ENCODE measurements at regions not wholly inside any gene's neighbourhood (a gene's known extent, or its start where the extent isn't known, plus 50 kb on each side); places are given as distances from the start of the nearest gene placed in this dataset.
"Not testable (repeated sequence)": the region's sequence is repeated elsewhere in the genome, so short reads cannot be mapped to it uniquely, and the experiment has no call there.

GRCh38 chr14:34058510-34058909 is 107.6 kb upstream of the EGLN3 start:
- no peak for DNase-seq

GRCh38 chr14:34056046-34056445 is 105.2 kb upstream of the EGLN3 start:
- DNase-seq = no peak

- no peak for DNase-seq
Observed at GRCh38 chr14:34055157-34055950, 104.5 kb upstream of the EGLN3 start.

GRCh38 chr14:34053666-34054065 is 102.8 kb upstream of the EGLN3 start:
- DNase-seq = no peak

- no peak for DNase-seq
Observed at GRCh38 chr14:34052658-34053014, 101.8 kb upstream of the EGLN3 start.

- DNase-seq = no peak
Observed at GRCh38 chr14:34051966-34052657, 101.2 kb upstream of the EGLN3 start.

- no peak for DNase-seq
Observed at GRCh38 chr14:34050606-34051005, 99.7 kb upstream of the EGLN3 start.

- no peak for DNase-seq
Observed at GRCh38 chr14:34049790-34050189, 98.9 kb upstream of the EGLN3 start.

- DNase-seq = not testable (repeated sequence)
Observed at GRCh38 chr14:34049187-34049586, 98.3 kb upstream of the EGLN3 start.

- no peak for DNase-seq
Observed at GRCh38 chr14:34046799-34047520, 96.1 kb upstream of the EGLN3 start.

GRCh38 chr14:34044666-34045306 is 93.9 kb upstream of the EGLN3 start:
- no peak for DNase-seq

- DNase-seq = no peak
Observed at GRCh38 chr14:34044373-34044637, 93.4 kb upstream of the EGLN3 start.

GRCh38 chr14:34043627-34044372 is 92.9 kb upstream of the EGLN3 start:
- no peak for DNase-seq

GRCh38 chr14:34041220-34041619 is 90.3 kb upstream of the EGLN3 start:
- no peak for DNase-seq

GRCh38 chr14:34040766-34041165 is 89.9 kb upstream of the EGLN3 start:
- DNase-seq = no peak

- DNase-seq = no peak
Observed at GRCh38 chr14:34039428-34040047, 88.7 kb upstream of the EGLN3 start.

GRCh38 chr14:34038358-34039057 is 87.6 kb upstream of the EGLN3 start:
- no peak for DNase-seq

- DNase-seq = no peak
Observed at GRCh38 chr14:34036319-34036766, 85.5 kb upstream of the EGLN3 start.

GRCh38 chr14:34035934-34036250 is 85.0 kb upstream of the EGLN3 start:
- no peak for DNase-seq

GRCh38 chr14:34035177-34035933 is 84.5 kb upstream of the EGLN3 start:
- no peak for DNase-seq
